AG08396 (cell line): ENCODE measurements at regions not wholly inside any gene's neighbourhood (a gene's known extent, or its start where the extent isn't known, plus 50 kb on each side); places are given as distances from the start of the nearest gene placed in this dataset.

Experiments used
- DNase-seq: peaks from one replicate; pipeline ENCODE4 v3.0.0; 2012; ENCODE audit warnings: low spot score, mixed read lengths

DNA sequence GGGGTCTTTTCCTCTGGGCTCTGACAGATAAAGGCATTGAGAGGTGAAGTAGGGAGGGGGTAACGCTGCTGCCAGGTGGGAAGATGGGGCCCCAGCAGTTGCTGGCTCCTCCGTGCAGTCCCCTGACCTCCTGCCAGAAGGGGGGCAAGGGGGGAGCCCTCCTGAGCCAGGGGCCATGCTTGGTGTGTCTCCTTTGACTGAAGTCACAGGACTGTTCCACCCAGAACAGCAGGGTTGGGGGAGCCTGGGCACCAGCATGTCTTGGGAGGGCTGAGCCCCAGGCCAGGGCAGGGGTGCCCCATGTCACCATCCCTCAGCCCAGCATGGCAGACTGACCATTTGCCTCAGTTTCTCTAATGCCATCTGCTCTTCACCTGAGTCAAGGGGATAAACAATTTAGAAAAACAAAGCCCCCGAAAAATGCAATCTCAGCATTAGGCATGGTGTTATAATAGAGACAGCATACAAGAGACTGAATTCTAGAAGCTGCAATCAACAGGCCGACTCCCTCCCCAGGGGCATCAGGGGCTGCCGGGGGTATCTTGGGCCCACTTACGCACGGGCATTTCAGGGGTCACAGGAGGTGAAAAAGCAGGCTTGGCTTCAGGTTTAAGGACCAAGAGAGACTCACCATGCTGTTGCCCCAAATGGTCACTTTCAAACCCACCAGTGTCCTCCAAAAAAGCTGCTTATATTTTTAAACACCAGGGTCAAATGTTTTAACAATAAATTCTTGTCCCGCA lies 108.6 kb upstream of the GPR26 start:
- DNase-seq, result no peak

DNA sequence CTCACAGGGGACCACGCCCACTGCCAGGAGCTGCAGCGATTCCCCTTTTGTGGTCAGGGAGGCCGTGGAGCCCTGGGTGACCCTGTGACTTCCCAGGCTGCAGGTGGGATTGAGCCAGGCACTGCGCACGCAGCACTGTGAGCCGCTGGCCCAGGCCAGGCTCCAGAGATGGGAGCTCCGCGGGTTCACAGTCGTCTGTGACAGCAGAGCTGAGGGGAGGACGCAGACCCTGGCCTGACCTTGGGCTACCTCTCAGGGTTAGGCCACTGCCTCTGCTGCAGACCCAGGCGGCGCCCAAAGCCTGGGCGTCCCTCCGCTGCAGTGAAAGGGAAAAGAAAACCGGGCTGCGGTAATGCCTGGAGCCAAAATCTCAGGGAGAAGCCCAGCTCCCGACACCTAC lies 107.5 kb upstream of the GPR26 start:
- no peak for DNase-seq

DNA sequence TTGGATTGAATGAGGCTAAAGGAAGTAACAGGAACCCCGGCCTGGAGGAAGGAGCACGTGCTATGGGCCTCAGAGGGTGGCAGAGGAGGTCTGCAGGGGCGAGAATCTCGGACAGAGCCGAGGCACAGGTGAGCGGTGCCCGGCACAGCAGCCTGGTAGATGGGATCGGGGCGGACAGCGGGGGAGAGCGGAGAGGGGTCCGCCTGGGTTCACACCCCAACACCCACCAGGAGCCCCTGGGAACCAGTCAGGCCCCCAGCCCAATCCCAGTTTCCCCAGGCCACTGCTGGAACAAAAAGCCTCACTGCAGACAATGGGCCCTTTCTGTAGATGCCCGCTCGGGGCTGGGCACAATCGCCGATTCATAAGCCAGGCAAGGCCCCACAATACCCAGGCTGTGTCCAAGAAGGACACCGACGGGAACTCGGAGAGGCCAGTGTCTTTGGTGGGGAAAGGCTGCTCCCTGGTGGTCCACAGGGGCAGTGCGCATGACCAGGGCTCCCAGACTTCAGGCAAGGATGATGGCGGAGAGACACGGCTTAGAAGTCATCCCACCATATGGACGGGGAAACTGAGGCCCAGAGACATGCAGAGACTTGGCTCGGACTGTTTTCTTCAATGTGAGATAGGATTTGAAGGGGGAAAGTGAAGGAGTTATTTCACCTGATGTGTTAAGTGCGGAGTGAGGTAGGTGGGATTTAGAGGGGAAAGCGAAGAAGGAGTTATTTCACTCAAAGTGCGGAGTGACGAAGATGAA lies 106.9 kb upstream of the GPR26 start:
- peak; percentile 86 for DNase-seq

GRCh38 chr10:123559823-123560092 lies 106.4 kb upstream of the GPR26 start:
- no peak for DNase-seq

DNA sequence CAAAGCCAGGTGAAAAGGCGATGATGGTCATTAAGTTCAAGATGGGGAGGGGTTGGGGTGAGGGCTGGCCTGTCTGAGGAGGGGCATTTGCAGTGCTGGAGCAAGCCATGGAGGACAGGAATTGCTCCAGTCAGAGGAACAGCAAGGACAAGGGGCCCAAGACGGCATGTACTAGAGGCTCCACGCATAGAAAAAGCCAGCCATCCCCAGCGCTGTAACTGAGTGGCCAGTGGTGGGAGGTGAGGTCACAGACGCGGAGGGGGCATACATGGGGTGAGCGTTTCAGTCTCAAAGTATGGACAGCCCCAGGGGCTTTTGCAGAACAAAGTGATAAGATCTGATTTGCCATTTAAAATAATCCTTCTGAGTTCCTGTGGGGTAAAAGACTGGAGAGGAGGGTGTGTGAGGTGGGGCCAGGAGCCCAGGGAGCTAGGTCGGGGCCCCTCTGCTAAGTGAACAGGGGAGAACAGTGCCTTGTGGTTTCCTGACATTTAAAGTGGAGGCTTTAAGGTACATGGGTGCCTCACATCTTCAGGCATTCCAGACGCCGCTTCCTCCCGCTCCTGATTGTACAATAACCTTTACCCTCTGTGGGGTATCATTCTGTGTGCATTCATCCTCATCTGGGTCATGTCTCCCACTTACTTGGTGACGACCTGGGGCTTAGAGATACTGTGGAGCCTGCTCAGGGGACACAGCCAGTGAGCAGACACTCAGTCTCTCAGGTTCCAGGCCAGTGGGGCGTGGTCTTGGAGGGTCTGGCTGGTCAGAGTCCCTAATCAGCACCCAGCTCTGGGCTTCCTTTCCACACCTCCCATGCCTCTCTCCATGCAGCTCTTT lies 105.6 kb upstream of the GPR26 start:
- DNase-seq, result no peak

- no peak for DNase-seq
Measured at GRCh38 chr10:123561141-123561440, 105.1 kb upstream of the GPR26 start.

- DNase-seq, result no peak
Measured at GRCh38 chr10:123562387-123562786, 103.8 kb upstream of the GPR26 start.

- DNase-seq, result no peak
Measured at GRCh38 chr10:123562811-123563580, 103.2 kb upstream of the GPR26 start.

- DNase-seq, result no peak
Measured at GRCh38 chr10:123563581-123563855, 102.6 kb upstream of the GPR26 start.

- DNase-seq, result no peak
Measured at GRCh38 chr10:123563994-123564393, 102.2 kb upstream of the GPR26 start.

DNA sequence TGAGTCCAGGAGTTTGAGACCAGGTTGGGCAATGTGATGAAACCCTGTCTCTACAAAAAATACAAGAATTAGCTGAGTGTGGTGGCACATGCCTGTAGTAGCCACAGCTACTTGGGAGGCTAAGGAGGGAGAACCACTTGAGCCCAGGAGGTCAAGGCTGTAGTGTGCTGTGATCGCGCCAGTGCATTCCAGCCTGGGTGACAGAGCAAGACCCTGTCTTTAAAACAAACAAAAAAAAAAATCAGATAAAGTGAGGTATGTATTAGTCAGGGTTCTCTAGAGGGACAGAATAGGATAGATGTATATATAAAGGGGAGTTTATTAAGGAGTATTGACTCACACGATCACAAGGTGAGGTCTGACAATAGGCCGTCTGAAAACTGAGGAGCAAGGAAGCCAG lies 101.5 kb upstream of the GPR26 start:
- no peak for DNase-seq

DNA sequence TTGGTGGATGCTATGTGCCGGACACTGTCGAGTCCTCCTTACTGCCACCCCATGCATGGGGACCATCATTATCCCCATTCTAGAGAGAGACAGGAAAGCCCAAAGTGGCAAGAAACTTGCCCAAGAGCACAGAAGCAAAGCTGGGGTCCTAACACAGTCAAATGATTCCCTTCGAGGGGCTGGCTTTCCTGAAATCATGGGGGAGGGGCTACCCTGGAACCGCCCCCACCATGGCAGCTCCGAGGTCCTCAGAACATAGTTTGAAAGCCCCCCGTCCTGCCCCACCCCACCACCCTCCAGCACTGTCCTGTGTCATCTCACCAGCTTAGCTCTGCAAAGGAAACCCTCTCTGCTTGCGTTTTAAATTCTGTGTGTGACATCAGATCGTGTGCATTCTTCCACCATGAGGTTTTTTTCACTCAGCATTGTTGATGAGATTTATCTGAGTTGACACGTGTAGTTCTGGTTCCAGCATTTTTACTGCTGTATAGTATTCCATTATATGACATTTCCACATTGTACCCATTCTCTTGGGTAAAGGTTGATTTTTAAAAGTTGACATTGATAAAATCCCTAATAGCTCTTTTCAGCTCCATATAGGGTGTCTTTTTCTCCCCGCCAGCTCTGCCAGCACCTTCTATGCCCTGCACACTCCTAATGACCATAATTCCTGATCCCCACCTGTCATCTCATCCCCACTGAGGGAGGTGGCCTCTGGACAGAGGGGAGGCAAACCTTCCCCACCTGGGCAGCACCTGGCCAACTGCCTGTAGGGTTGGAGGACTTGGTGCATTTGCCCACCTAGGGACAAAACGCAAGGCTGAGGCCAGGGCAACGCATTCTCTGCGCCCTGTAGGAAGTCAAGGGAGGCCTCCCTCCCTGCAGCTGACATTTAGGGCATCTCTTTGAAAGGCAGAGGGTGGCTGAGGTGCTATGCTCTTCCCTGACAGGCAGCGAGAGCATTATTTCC lies 100.2 kb upstream of the GPR26 start:
- DNase-seq, result no peak

DNA sequence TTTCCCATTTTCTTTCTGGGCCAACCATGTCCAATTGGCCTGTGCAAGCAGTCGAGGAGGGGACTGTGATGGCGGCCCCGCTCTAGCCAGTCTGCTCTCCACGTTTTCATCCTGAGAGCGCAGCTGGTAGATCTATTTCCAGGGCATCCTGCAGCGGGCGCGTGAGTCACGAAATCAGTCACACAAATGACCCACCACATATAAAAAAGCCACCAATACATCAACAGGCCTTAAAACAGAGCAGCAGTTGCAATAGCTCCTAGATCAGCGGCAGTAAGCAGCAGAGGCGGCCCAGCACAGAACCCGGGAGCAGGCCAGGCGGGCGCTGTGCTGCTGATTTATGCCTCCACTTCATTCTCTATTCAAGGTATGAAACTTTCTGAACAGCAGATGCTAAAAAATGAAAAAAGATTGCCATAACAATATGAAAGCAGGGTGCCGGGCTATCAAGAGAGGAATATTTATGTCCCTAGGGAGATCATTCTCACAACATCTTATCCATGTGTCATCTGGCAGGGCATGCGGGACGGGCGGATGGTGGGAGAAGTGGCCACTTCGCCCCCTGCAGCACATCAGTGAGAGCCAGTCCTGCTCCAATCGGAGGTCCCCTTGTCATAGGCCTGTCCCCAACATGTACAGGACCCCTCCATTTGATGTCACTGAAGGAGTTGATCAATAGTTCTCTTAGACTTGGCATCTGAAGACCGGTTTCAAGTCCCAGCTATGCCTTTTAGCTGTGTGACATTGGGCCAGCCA lies 98.0 kb upstream of the GPR26 start:
- DNase-seq, result no peak

GRCh38 chr10:123568751-123569150 lies 97.4 kb upstream of the GPR26 start:
- DNase-seq, result no peak

DNA sequence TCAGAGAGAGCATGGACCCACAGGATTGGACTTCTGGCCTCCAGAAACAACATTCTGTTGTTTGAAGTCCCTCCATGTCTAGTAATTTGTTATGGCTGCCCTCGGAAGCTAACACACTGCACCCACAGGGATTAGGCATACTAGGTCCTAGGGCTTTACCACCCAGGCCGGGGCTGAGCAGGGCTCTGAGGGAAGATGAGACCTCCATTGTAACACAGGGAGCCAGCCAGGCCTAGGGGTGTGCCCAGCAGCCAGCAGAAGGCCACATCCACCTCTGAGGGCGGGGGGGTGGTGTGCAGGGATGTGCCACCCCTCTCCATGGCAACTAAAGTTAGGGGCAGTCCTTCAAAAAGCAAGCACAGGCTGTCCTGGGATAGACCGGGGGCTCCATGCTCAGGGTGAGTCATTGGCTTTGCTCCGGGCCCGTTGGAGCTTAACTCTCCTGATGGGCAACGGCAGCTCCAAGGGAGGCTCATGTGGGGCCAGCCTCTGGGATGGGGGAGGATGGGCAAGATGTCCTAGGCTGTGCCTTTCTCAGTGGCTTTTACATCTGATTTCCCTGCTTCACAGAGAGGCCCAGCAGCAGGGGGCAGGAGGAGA lies 96.6 kb upstream of the GPR26 start:
- DNase-seq, result no peak

GRCh38 chr10:123570051-123570897 lies 95.9 kb upstream of the GPR26 start:
- no peak for DNase-seq

DNA sequence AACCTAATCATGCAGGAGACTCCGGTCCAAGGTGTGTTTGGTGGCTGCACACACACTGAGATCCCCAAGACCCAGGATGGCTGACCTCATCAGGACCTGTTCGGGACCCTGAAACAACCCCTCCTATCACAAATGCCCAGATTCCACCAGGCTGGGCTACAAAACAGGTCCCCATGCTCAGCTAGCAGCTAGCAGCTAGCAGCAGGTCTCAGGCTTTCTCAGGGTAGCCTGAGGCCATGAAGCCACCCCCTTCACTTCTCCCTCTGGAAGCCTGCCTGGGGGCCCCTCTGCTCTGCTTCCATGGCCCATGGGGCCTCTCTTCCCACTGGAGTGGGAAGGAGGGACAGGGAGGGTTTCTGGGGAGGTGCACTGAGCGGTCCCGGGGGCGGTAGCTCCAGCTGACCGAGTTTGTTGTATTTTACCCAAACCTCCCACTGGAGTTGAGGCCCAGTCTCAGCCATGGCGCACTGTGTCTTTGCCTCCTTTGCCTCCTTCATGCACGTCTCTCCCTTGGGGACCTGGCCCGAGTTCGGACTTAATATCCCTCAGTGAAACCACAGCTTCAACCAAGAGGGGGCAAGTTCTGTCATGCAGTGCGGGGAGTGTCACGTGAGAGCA lies 95.1 kb upstream of the GPR26 start:
- DNase-seq, result no peak

- DNase-seq, result no peak
Measured at GRCh38 chr10:123571978-123572377, 94.2 kb upstream of the GPR26 start.
